NCI-H2196 treated with DMSO at 0.1 percent for 48 hours (cell line): ENCODE measurements at regions not wholly inside any gene's neighbourhood (a gene's known extent, or its start where the extent isn't known, plus 50 kb on each side); places are given as distances from the start of the nearest gene placed in this dataset.

ENCODE experiments used
- DNase-seq: peaks from one replicate; lab custom pipeline; 2025; ENCODE audit not compliant: unreplicated experiment; lab: John Stamatoyannopoulos, UW

GRCh38 chr5:176711883-176712282 is 64.6 kb downstream of the TSPAN17 start:
- DNase-seq: no peak

- no peak for DNase-seq
These were observed 65.4 kb downstream of the TSPAN17 start for GRCh38 chr5:176712546-176713304.

GRCh38 chr5:176713409-176713808 is 66.1 kb downstream of the TSPAN17 start:
- no peak for DNase-seq

GRCh38 chr5:176714067-176714466 is 66.8 kb downstream of the TSPAN17 start:
- no peak for DNase-seq

- peak; percentile 54 for DNase-seq
These were observed 69.0 kb downstream of the TSPAN17 start for GRCh38 chr5:176716320-176716719.

- DNase-seq: no peak
These were observed 71.9 kb downstream of the TSPAN17 start for GRCh38 chr5:176719113-176719739.

GRCh38 chr5:176721509-176721908 is 74.2 kb downstream of the TSPAN17 start:
- no peak for DNase-seq

- no peak for DNase-seq
These were observed 75.5 kb downstream of the TSPAN17 start for GRCh38 chr5:176722757-176723156.

GRCh38 chr5:176723440-176723839 is 76.2 kb downstream of the TSPAN17 start:
- DNase-seq: no peak

GRCh38 chr5:176724472-176724871 is 77.2 kb downstream of the TSPAN17 start:
- no peak for DNase-seq

GRCh38 chr5:176725521-176726280 is 78.4 kb downstream of the TSPAN17 start:
- DNase-seq: no peak

- DNase-seq: no peak
These were observed 79.7 kb downstream of the TSPAN17 start for GRCh38 chr5:176726746-176727527.

GRCh38 chr5:176727528-176727900 is 80.2 kb downstream of the TSPAN17 start:
- no peak for DNase-seq

GRCh38 chr5:176727983-176728675 is 80.8 kb downstream of the TSPAN17 start:
- no peak for DNase-seq

GRCh38 chr5:176728831-176729251 is 81.5 kb upstream of the UNC5A start:
- DNase-seq: no peak

GRCh38 chr5:176730815-176731475 is 79.4 kb upstream of the UNC5A start:
- no peak for DNase-seq

GRCh38 chr5:176731506-176732160 is 78.7 kb upstream of the UNC5A start:
- no peak for DNase-seq

GRCh38 chr5:176732306-176732705 is 78.1 kb upstream of the UNC5A start:
- DNase-seq: no peak

- DNase-seq: no peak
These were observed 77.5 kb upstream of the UNC5A start for GRCh38 chr5:176732736-176733405.
